Right lobe of liver (tissue), 6 donors: ENCODE measurements at regions not wholly inside any gene's neighbourhood (a gene's known extent, or its start where the extent isn't known, plus 50 kb on each side); places are given as distances from the start of the nearest gene placed in this dataset.

Experiments used
- ATAC-seq, 4 donors: fragments of 200-7000 bp; cut with Tn5 transposase; one replicate each; pipeline ENCODE4 v1.9.1; 2020; ENCODE audit warnings: mild to moderate bottlenecking in 4 of 4, moderate library complexity in 4 of 4
- DNase-seq, 3 donors: peaks; one replicate each; pipeline ENCODE4 v3.0.0-alpha.2; 2020
- H3K27ac ChIP-seq, 3 donors: fragments of 200-600 bp; one replicate each; pipeline ENCODE4 v1.8.0; 2022
- H3K27me3 ChIP-seq, 2 donors: fragments of 200-600 bp; one replicate each; pipeline ENCODE4 v1.8.0; 2022
- H3K36me3 ChIP-seq, 4 donors: fragments of 200-600 bp; sonication (generic) in 1 of 4; one replicate each; pipeline versions ENCODE4 v1.5.1 to v1.8.0; 2017 to 2022; ENCODE audit warnings: control low read depth in 1 of 4
- H3K4me1 ChIP-seq, 4 donors: fragments of 200-600 bp; sonication (generic) in 1 of 4; one replicate each; pipeline versions ENCODE4 v1.5.1 to v1.8.0; 2017 to 2022; ENCODE audit warnings: control low read depth in 1 of 4
- H3K4me3 ChIP-seq, 3 donors: fragments of 200-600 bp; one replicate each; pipeline ENCODE4 v1.8.0; 2022
- H3K9me3 ChIP-seq, 4 donors: fragments of 200-600 bp; sonication (generic) in 1 of 4; one replicate each; pipeline versions ENCODE4 v1.5.1 to v1.8.0; 2017 to 2022; ENCODE audit warnings: control low read depth in 1 of 4
- POLR2A ChIP-seq: fragments of 450-650 bp; IDR thresholded peaks from one replicate; pipeline ENCODE4 v1.6.1; 2017; ENCODE audit warnings: antibody characterized with exemption, mild to moderate bottlenecking
- WGBS: methylation state at CpG from one replicate; pipeline ENCODE4 v1.1.6; 2018; ENCODE audit warnings: low coverage, low lambda C conversion rate; ENCODE audit not compliant: insufficient coverage; ENCODE audit errors: missing lambda C conversion rate; 5-methylcytosine and 5-hydroxymethylcytosine counted together
- intact Hi-C, 2 donors: fragments of 100-400 bp; cut with DNase I; formaldehyde crosslinking; loops; one replicate each; pipeline versions ENCODE4 v1.11.2 to v1.14.1; 2022
- TF ChIP-seq, protein P1 (sequence below), 4 donors: fragments of 200-600 bp in 3 of 4; fragments of 450-650 bp in 1 of 4; IDR thresholded peaks; one replicate each; pipeline versions ENCODE4 v1.5.1 to v1.8.0; 2016 to 2022; ENCODE audit warnings: antibody characterized with exemption in 4 of 4, mild to moderate bottlenecking in 2 of 4
- donor health status: DM: no; HTN: yes; CAD: no.
- donor health status: DM: no; HTN: no; CAD: no.
- donor health status: DM: no; HTN: no; CAD: no.
- donor health status: DM: no; HTN: yes; CAD: no.
- donor health status: DM: no; HTN: yes; CAD: no.

DNA sequence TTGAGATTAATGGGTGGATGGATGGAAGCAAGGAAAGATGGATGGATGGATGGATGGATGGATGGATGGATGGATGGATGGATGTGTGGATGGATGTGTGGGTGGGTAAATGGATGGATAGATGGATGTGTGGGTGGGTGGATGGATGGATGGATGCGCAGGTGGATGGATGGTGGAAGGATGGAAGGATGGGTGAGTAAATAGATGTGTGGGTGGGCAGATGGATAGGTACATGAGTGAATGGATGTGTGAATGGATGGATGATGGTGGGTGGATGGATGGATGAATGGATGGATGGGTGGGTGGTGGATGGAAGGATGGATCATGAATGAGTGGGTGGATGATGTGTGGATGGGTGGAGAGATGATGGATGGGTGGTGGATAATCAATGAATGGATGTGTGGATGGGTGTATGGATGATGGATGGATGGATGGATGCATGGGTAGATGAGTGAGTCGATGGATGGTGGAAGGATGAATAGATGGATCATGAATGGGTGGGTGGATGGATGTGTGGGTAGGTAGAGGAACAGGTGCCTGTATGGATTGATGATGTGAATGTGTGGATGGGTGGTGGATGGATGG is 375.2 kb downstream of the BRD1 start:
- TF ChIP-seq, protein P1, sequence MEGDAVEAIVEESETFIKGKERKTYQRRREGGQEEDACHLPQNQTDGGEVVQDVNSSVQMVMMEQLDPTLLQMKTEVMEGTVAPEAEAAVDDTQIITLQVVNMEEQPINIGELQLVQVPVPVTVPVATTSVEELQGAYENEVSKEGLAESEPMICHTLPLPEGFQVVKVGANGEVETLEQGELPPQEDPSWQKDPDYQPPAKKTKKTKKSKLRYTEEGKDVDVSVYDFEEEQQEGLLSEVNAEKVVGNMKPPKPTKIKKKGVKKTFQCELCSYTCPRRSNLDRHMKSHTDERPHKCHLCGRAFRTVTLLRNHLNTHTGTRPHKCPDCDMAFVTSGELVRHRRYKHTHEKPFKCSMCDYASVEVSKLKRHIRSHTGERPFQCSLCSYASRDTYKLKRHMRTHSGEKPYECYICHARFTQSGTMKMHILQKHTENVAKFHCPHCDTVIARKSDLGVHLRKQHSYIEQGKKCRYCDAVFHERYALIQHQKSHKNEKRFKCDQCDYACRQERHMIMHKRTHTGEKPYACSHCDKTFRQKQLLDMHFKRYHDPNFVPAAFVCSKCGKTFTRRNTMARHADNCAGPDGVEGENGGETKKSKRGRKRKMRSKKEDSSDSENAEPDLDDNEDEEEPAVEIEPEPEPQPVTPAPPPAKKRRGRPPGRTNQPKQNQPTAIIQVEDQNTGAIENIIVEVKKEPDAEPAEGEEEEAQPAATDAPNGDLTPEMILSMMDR (IDR thresholded peaks at IDR 0.05): no peak
- TF ChIP-seq POLR2A: no peak
- ATAC-seq (no peak), DNase-seq (no peak)
- H3K27me3 ChIP-seq: peaks cover 0 to 6% of the 10 kb centered on the region in 2 donors
- H3K4me3 ChIP-seq: no peak overlapping the region
- H3K36me3 ChIP-seq: no peaks in the 10 kb centered on the region
- 80% methylated on average over 2 of the region's 2 CpGs for WGBS
- no peaks in the 10 kb centered on the region for H3K4me1 ChIP-seq
- no peaks in the 10 kb centered on the region for H3K9me3 ChIP-seq
- no peak overlapping the region for H3K27ac ChIP-seq
- intact Hi-C loops: no loop called here

DNA sequence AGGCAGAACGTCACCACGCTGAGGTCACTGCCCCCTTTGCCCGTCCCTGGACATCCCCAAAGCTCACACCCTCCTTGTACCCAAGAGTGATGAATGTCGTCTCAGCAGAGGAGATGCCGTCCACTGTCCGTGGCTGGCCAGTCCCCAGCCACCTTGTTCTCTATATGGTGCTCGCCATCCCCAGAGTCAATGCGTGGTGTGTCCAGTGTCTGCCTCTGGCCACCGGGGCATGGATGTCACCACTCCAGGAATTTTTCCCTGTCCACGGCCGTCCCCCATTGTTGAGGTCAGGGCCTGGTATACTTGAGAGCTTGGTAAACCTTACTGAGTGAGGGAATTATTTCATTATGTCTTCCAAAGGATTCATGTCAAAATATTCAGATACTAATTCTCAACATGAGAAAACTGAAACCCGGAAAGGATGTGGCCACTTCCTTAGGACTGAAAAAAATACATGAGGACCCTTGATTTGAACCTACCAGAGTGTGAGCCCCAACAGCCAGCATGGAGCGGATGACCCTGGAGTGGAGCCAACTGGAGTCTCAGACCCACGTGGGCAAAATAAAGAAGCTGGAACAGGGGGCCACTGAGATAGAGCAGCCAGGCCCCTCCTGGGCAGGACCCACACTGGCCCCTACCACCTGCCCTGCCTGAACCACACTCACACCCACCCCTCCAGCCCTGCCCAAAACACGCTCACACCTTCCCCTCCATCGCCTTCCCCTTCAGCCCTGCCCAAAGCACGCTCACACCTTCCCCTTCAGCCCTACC is 376.4 kb downstream of the BRD1 start:
- no peaks in the 10 kb centered on the region for H3K9me3 ChIP-seq
- DNase-seq (no peak), ATAC-seq (no peak)
- intact Hi-C loops: no loop called here
- no peak overlapping the region for H3K4me3 ChIP-seq
- peaks cover 0 to 6% of the 10 kb centered on the region in 2 donors for H3K27me3 ChIP-seq
- H3K36me3 ChIP-seq: no peaks in the 10 kb centered on the region
- TF ChIP-seq, protein P1 (IDR thresholded peaks at IDR 0.05): no peak
- no peak overlapping the region for H3K27ac ChIP-seq
- H3K4me1 ChIP-seq: no peaks in the 10 kb centered on the region
- 41% methylated on average over 13 of the region's 17 CpGs for WGBS

DNA sequence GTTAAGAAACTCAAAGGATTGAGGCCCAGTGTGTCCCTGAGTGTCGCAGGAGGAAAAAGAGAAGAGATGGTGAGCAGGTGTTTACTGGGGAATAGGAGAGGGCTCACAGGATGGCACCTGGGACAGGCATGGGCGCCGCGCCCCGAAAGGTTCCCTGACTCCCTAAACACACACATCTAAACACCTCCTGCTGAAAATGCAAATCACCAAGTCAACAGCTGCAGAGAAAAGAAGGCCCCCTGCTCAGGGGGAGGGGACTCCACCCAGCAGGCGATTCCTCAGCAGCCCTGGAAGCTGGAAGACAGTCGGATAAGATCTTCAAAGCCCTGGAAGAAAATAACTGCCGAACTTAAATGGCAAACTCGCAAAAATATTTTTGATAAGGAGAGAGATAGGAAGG is 377.2 kb downstream of the BRD1 start:
- H3K4me3 ChIP-seq: no peak overlapping the region
- TF ChIP-seq, protein P1 (IDR thresholded peaks at IDR 0.05): no peak
- no peak for TF ChIP-seq POLR2A
- no peaks in the 10 kb centered on the region for H3K4me1 ChIP-seq
- DNase-seq: no peak
- WGBS: 3% methylated on average over 9 of the region's 9 CpGs
- no peak for ATAC-seq
- H3K27ac ChIP-seq: no peak overlapping the region
- intact Hi-C loops: no loop called here
- H3K36me3 ChIP-seq: no peaks in the 10 kb centered on the region
- no peaks in the 10 kb centered on the region for H3K9me3 ChIP-seq
- peaks cover 0 to 6% of the 10 kb centered on the region in 2 donors for H3K27me3 ChIP-seq

DNA sequence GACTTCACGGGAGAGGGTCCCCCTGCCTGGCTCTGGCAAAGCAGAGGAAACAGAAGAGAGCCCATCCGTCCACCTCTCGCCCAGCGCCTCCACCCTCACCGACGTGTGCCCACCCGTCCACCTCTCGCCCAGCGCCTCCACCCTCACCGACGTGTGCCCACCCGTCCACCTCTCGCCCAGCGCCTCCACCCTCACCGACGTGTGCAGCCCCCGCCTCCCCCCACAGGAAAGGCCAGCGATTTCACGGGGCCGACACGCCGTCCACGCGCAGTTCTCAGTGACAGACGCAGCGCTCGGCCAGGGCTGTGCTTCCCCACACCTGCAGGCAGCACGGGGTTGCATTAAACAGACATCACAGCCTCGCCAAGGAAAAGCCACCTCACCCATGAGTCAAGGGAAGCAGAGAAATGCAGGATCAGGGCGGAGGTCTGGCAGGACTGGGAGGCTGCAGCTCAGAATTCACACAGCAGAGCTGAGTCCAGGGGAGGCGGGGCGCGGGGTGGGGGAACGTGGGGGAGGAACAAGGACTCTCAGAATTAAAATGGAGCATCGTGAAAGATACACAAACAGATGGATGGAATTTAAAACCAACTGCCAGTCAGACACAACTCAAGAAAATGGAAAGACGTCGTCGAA is 377.7 kb downstream of the BRD1 start:
- H3K4me3 ChIP-seq: no peak overlapping the region
- WGBS: 28% methylated on average over 29 of the region's 38 CpGs
- DNase-seq: no peak
- TF ChIP-seq, protein P1 (IDR thresholded peaks at IDR 0.05): no peak
- no peak for TF ChIP-seq POLR2A
- no peaks in the 10 kb centered on the region for H3K36me3 ChIP-seq
- peaks cover 0 to 6% of the 10 kb centered on the region in 2 donors for H3K27me3 ChIP-seq
- intact Hi-C loops: no loop called here
- H3K4me1 ChIP-seq: no peaks in the 10 kb centered on the region
- H3K9me3 ChIP-seq: no peaks in the 10 kb centered on the region
- ATAC-seq: no peak
- no peak overlapping the region for H3K27ac ChIP-seq
